NCI-H345 (cell line): ENCODE measurements at regions not wholly inside any gene's neighbourhood (a gene's known extent, or its start where the extent isn't known, plus 50 kb on each side); places are given as distances from the start of the nearest gene placed in this dataset.
"Not testable (repeated sequence)": the region's sequence is repeated elsewhere in the genome, so short reads cannot be mapped to it uniquely, and the experiment has no call there.

Source experiments
- DNase-seq: peaks from one replicate; lab custom pipeline; 2025; lab: John Stamatoyannopoulos, UW

DNA sequence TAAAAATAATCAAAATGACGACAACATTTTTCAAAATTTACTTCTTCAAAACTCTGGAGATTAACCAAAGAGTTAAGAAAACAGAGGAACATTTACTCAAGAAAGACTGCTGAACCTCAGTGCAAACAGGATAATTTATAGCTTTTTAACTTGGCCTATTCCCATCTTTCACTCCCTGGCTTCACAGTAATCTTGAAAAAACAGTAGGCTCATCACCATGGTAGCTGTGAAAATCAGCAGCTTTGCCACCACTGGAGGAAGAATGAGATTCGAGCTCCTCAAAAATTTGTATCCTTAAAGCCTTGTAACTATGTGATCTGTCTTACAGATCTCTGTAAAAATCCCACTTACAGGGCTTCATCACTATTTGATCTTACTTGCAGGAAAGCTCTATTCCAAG is 447.7 kb upstream of the CTSO start:
- no peak for DNase-seq

DNA sequence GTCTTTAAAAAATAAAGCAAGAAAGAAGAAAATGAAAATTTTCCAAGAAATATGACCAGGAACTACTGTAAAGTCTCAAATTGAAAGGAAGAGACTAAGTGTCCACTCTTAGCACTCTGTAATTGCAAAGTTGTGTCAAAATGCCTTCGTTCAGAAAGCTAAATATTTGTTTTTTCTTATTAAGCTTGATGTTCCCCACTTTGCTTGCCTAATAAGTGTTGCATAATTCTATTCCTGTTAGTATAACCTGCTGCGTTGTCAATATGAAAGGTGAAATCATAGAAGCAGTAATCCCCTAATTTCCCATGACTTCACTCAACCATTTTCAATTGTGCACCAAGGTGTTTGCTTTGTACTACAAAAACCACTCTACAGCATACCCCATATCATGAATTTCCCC is 442.9 kb upstream of the CTSO start:
- DNase-seq: no peak

DNA sequence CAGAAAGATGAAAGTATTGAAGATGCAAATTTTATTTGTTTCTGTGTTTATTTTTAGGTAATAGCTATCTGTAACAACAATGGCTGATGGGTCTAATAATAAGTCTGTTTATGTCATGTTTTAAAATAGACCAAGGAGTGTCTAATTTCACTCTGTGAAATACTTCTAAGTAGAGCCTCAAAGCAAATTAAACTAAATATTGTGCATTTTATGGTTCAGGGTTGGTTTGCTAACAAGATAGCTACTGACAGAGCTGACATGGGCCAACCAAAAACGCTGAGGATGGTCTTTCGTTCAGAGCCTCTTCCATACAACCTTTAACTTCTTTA is 437.6 kb upstream of the CTSO start:
- no peak for DNase-seq

DNA sequence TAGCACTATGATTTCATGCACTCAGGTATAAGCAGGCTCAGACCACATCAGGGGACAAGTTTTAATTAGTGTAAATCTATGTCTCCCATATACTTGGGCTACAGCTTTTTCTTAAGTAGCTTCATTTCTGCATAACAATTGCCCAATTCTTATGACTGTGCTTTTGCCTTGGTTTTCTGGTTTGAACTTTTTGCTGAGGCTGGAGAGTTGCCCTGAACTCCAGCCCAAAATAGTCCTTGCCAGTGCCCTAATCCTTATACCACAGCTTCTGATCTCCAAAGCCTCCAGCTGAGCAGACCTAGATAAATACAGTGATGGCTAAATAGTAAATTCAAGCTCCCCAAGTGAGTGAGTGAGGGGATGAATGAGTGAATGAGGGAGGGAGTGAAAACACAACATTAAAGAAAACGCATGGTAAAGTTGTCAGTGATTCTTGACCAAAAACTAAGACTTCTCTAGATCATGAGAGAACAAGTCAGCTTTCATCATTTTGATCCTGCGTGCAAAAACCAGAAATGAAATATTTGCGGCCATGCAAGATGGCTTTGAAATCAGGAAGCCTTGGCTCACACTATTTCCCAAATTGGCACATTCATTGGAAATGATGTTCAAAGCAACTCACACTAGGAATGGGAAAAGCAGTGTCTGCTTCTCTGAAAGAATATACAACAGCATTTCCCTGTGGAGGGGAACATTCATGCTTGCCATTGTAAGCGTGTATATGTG is 437.1 kb upstream of the CTSO start:
- no peak for DNase-seq

DNA sequence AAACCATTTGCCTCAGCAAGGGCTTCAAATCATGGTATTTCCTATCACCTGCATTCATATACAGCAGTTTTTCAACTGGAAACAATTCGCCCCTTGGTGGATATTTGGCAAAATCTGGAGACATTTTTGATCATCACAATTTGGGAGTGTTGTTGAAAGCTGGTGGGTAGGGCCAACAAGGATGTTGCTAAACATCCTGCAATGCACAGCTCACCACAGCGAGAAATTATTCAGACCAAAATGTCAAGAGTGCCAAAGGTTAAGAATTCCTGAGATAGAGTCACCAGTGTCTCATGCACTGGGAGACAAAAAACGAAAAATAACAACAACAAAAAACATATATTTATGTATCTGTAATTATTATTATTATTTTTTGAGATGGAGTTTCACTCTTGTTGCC is 435.2 kb upstream of the CTSO start:
- DNase-seq: no peak

DNA sequence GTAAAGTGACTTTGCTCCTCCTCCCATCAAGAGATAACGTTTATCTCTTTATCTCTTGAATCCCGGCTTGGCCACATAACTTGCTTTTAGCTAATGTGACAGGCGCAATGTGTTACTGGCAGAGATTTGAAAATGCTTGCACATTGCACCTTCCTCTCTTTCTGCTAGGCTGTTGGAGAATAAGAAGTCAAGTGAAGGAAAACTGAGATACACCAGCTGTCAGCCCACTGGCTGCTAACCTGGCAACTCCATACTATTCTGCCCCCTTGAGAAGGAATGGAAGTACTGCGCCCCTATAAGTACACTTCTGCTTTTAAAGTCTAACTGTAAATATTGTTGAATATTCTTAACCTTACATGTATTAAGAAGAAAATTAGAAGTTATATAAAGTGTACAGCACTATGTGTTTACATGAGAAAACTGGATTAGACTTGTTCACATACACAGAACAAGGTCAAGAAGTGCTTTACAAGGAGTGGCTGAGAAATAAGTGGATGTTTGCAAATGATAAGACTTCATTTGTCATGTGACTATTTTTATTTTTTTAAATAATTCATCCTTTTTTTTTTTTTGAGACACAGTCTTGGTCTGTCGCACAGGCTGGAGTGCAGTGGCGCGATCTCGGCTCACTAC is 424.5 kb upstream of the CTSO start:
- no peak for DNase-seq

DNA sequence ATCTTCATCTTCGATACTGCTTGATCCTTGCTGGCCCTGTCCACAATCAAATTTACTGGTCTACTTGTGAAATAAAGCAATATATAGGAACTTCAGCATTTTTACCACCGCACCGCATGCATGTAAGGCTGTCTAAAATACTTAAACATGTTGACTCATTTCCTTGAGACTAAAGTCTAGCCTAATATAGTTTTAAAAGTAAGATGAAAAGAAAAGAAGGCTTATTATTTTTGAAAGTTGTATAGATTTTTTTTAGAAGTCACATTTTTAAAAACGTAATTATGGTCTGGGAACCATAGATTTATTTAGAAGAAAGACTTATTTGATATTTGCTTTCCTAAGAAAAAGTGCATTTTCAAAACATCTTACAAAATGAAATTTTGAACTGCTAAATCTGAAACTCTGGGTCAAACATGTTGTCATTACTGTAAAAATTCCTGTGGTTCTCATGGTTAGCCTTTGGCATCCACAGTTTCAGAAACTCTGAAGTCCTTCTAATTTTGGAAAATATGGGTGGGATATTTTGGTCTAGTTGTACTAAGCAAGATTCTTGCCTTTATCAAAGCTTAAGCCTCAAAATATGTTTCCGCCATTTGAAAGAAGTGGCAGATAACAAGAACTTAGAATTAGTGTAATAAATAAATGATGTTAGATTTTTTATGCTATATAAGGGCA is 423.5 kb upstream of the CTSO start:
- DNase-seq: no peak

DNA sequence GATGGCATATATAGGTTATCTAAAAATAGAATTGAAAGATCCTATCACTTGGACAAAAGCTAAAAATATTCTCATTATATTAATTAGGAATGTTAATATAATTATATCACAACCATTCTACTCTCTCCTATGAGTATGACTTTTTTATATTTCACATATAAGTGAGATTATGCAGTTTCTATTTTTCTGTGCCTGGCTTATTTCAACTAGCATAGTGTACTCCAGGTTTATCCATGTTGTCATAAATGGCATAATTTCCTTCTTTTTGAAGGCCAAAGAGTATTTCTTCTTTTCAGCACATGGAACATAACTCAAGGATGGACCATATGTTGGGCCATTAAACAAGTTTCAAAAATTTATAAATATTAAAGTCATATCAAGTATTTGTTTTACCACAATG is 421.2 kb upstream of the CTSO start:
- no peak for DNase-seq

DNA sequence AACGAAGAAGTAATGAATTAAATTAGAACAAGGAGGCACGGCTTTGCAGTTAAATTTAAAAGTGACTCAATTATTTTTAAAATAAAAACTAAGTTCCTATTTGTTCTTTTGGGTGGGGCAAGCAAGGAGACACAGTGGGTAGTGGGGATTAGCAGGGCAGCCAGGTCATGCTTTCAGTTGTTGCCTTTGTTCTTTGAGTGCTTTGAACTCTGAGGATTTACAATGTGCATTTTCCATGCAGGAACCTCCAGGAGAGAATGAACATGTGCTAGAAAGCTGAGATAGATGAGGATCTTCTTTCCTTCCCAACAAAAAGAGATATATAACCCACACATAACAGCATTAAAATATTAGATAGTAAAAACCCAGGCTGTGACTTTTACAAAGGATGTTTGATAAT is 420.4 kb upstream of the CTSO start:
- no peak for DNase-seq

DNA sequence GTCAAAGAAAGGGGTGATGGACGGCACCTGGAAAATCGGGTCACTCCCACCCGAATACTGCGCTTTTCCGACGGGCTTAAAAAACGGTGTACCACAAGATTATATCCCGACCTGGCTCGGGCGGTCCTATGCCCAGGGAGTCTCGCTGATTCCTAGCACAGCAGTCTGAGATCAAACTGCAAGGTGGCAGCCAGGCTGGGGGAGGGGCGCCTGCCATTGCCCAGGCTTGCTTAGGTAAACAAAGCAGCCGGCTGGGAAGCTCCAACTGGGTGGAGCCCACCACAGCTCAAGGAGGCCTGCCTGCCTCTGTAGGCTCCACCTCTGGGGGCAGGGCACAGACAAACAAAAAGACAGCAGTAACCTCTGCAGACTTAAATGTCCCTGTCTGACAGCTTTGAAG is 413.8 kb upstream of the CTSO start:
- DNase-seq: not testable (repeated sequence)

DNA sequence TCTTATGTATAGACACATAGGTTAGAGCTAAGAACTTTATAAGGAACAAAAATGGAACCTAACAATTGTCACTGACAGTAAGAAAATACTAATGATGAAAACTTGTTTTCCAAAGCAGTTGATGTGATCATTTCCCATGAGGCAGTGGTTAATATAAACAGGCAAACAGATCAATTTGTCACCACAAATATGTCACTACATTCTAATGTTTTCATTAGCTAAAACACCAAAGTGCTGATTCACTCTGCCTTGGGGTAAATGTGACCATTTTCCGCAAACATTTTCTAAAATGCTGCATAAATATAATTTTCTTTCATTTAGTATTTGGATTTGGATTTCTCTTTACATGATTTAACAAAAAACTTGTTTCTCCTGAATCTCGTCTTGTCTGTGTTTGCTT is 408.9 kb upstream of the CTSO start:
- no peak for DNase-seq

DNA sequence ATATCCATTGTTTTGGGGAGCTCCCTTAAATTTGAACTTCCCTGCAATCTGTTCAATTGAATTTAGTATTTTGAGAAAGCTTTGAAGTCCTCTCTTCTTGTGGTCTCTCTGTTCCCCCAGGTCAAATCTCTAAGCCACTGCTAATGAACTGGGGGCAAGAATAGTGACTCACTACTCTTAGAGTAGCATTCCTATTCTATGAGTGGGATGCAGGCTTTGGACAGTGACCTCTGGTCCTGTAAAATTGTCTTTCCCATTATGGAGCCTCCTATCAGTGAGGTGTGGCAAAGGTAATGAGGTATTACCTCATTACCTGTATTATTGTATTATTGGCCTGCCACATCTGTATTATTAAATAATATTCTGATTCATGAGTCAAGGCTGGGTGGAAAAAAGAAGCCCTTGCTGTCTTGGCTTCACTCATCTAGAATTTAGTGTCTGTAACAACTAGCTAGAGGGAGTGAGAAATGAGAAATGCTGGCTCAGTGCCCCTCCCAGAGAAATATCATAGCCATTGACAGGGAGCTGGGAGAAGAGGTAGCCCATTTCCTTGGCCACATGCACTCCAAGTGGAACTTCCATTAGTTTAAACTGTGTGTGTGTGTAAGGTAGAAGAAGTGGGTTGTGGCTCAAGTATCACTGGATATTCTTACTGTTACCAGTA is 393.9 kb upstream of the CTSO start:
- DNase-seq: no peak

DNA sequence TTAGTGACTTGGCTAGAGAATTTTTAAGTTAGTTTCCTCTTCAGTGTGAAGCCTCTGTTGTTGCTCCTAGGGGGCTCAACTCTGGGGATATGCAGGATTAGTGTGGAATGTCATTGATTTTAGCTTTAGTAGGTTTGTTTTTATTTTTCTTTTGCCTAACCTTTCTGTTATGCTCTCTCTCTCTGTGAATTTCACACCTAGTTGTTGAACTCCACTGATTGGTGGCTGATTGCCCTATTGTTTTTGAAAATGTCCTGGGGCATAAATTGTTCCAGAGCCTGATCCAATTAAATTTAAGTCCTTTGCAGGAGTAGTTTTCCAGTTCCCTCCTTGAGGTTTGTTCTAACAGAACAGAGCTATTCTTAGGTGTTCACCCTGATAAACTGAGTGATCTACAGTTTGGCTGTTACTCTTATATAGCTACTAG is 393.3 kb upstream of the CTSO start:
- DNase-seq: no peak

DNA sequence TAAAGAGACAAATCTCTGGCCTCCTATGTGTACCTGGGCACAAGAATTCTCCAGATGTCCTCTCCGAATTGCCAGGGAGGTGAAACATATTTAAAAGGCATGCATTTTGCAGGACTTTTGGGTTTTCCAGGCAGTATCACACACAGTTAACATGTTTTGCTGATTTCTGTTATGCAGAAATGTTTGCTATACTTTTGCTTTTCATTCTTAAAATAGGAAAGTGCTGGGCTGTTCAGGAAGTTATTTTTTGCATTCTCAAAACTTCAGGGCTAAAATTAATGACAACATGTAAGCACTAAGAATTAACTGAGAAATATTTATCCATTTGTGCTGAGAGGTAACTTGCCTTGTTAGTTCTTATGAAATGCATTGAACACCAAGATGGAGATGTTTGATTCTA is 390.7 kb upstream of the CTSO start:
- no peak for DNase-seq

DNA sequence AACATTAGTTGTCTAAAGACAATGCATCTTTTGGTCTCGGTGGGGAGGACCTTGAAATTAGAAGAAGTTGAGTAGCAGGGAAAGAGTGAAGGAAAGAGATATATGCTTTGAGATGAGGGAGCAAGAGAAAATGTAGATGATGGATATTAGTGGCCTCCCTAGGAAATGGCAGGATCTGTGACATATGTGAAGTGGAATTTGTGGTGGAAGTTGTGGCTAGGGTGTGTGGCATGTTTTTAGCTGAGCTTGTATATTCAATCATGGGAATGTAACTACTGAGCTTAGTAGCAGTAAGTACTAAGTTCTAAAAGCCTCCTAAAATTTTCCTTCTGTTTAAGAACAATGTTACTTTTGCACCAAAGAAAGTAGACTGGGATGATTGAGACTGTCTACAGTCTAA is 382.8 kb upstream of the CTSO start:
- DNase-seq: no peak

DNA sequence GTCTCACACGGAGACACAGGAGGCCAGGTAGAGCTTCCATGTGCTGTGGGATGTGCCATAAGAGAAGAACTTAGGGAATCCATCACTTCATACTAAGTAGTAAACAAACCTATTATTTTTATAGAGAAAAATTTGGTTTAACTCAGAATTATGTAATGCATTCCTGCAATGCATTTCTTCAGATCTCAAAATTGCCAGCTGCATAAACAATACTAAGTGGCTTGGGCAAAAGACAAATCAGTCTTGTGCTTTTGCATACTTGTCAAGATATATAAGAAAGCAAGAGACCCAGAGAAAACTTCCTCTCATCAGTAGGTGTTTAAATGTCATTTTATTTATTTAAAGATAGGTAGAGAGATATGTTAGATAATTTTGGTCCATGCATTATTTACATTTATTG is 382.1 kb upstream of the CTSO start:
- no peak for DNase-seq

DNA sequence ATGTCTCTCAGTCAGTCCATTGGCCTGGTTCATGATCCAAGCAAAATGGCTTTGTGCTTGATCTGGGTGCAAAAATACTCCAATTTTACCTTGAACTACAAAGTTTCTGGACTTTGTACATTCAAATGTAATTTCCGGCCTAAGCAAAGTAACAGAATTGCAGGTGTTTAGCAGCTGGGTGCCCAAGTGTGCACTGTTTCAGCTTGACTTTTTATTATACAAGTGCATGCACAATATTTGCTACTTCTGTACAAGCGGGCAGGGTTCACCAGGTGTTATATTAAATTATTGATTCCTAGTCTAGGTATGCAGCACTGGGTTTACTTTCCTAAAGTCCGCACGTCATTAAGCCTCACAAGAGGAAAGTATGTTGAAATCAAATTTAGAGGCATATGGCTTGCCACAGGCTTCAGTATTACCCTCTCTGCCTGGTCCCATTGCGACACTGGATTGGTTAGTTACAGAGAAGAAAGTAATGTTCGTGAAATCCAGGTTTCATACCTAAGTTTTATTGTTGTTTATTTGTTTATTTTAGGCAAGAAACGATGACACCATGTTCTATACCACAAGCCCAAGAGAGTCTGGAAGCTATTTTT is 376.9 kb upstream of the CTSO start:
- peak; percentile 1 for DNase-seq

DNA sequence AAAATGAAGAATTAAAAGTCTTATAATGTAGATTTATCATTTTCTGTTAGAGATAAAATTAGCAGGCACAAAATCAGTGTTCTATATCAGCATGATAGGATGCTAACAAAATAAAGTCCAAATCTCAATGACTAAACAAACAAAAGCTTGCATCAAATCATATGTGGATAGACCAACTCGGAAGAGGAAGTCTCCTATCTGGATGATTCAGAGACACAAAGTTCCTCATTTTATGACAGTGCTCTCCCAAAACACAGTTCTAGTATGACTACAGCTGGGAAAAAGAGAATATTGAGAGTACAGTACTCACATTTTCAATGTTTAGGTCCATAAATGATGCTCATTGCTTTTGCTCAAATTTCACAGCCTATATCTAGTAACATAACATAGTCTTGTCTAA is 376.1 kb upstream of the CTSO start:
- DNase-seq: peak; percentile 18

DNA sequence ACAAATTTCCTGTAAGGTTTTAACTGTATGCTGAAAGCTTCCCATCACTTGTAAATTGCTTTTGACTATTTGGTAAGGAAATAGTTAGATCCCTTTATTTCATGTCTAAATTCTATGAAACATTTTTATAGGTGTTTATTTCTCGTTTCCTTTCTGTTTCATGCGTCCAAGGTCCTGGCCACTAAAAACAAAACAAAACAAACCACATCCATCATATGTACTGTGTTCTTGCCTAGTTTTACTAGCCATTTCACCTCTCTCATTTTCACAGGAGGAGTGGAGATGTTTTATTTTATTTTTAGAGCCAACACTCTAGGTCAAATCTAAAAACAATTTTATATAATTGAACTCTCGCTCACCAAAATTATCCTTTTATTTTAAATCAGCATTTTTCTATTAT is 375.2 kb upstream of the CTSO start:
- no peak for DNase-seq

DNA sequence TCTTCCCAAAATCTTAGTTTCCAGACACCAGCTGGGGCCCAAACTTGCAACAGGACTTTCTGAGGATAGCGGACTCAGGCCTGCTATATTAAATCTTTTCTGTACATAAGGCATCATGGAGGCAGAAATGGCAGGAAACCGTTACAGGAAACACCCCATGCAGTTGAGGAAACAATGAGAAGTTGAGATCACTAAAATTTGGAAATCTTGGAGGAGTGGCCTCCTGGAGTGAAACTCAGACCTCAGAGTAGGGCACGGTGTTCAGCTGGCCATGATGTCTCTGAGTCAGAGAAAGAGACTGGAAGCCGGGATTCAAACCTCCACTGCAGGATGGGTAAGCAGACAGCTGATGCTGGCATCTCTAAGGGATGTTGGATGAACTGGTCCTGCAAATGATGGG is 372.6 kb upstream of the CTSO start:
- no peak for DNase-seq

DNA sequence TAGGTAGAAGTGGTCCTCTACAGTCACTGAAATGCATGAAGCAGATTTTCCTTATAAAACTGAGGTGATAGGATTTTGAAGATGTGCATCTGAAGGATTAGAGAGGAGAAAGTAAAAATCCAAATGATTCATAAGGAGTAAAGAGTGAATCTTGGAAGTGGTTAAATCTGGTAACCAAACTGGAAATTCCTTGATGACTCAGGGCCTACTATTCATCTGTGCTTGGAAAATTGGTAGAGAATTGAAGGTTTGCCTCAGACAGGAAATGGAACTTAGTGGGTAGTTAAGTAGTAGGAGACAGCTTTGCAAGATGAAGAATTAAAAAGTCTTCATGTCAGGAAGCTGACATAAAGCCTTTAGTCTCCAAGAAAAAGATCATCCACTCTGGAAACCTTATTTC is 368.9 kb upstream of the CTSO start:
- DNase-seq: no peak

DNA sequence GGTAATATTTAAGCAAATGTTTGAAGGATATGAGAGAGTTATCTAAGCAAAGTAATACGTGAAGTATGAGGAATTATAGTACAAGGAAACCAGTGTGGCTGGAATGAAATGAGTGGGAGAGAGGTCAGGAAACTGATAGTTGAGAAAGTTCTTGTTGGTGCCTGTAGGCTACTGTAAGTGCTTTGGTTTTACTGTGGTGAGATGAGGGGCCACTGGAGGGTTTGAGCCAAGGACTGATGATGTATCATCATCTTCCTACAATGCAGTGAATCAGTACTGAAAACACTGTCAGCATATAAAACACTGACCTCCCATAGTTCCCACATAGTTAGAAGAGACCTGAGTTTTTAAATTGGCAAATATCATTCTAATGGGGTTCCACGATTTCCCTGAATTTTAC is 367.5 kb upstream of the CTSO start:
- no peak for DNase-seq

DNA sequence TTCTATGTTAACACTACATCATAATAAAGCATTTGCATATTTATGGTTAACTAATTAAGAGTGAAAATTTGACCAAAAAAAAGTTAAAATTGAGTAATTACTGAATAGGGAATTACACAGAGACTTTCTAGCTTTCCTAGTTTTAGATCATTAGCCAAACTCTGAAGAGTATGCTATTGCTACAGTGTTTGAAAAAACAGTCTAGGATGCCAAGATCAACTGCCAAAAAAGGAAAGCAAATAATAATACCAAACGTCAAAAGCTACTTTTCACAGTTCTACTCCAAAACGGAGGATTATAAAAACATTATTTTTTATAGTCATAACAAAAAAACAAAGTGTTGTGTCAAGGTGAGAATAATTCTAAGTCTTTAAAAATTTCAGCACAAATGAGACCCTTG is 359.8 kb upstream of the CTSO start:
- no peak for DNase-seq
